HL-60/S4 treated with phorbol 12-myristate 13-acetate at 8.2 ng/mL for 4 days and 3 days (cell line): ENCODE measurements at regions not wholly inside any gene's neighbourhood (a gene's known extent, or its start where the extent isn't known, plus 50 kb on each side); places are given as distances from the start of the nearest gene placed in this dataset.

Experiments used
- in situ Hi-C: fragments of 300-500 bp; cut with MboI; formaldehyde crosslinking; loops from 2 replicates; pipeline ENCODE4 v1.15.0; 2022; ENCODE audit warnings: low sequenced_read_pairs

- in situ Hi-C loops = no loop called here
These were observed 346.0 kb downstream of the BUD13 start for GRCh38 chr11:116426761-116427160.

- in situ Hi-C loops = no loop called here
These were observed 348.0 kb downstream of the BUD13 start for GRCh38 chr11:116424615-116425261.

- in situ Hi-C loops = no loop called here
These were observed 349.7 kb downstream of the BUD13 start for GRCh38 chr11:116422956-116423600.

- in situ Hi-C loops = no loop called here
These were observed 350.2 kb downstream of the BUD13 start for GRCh38 chr11:116422556-116422955.

- in situ Hi-C loops = no loop called here
These were observed 351.1 kb downstream of the BUD13 start for GRCh38 chr11:116421529-116422185.

- in situ Hi-C loops = no loop called here
These were observed 351.8 kb downstream of the BUD13 start for GRCh38 chr11:116420770-116421528.

GRCh38 chr11:116420030-116420429 is 352.8 kb downstream of the BUD13 start:
- in situ Hi-C loops = no loop called here

- in situ Hi-C loops = no loop called here
These were observed 354.3 kb downstream of the BUD13 start for GRCh38 chr11:116418388-116419041.

- in situ Hi-C loops = no loop called here
These were observed 355.9 kb downstream of the BUD13 start for GRCh38 chr11:116416852-116417251.

GRCh38 chr11:116415095-116415494 is 357.7 kb downstream of the BUD13 start:
- in situ Hi-C loops = no loop called here

GRCh38 chr11:116414357-116414880 is 358.4 kb downstream of the BUD13 start:
- in situ Hi-C loops = no loop called here

GRCh38 chr11:116413301-116414242 is 359.2 kb downstream of the BUD13 start:
- in situ Hi-C loops = no loop called here

GRCh38 chr11:116412118-116412889 is 360.5 kb downstream of the BUD13 start:
- in situ Hi-C loops = no loop called here

GRCh38 chr11:116409238-116409637 is 363.5 kb downstream of the BUD13 start:
- in situ Hi-C loops = no loop called here

- in situ Hi-C loops = no loop called here
These were observed 366.7 kb downstream of the BUD13 start for GRCh38 chr11:116406042-116406441.

GRCh38 chr11:116404462-116404798 is 368.4 kb downstream of the BUD13 start:
- in situ Hi-C loops = no loop called here

GRCh38 chr11:116403794-116404461 is 368.9 kb downstream of the BUD13 start:
- in situ Hi-C loops = no loop called here

- in situ Hi-C loops = no loop called here
These were observed 372.7 kb downstream of the BUD13 start for GRCh38 chr11:116400081-116400480.
